Activated B cell treated with CpG ODN at 0.5 μM for 24 hours (primary cell): ENCODE measurements at regions not wholly inside any gene's neighbourhood (a gene's known extent, or its start where the extent isn't known, plus 50 kb on each side); places are given as distances from the start of the nearest gene placed in this dataset.
"Not testable (repeated sequence)": the region's sequence is repeated elsewhere in the genome, so short reads cannot be mapped to it uniquely, and the experiment has no call there.

Experiments
- ATAC-seq: fragments of 200-7000 bp; cut with Tn5 transposase; one replicate; pipeline ENCODE4 v1.10.0; 2021; ENCODE audit warnings: low read depth, mild to moderate bottlenecking, moderate library complexity
- CTCF ChIA-PET: fragments of 350-600 bp; sonication (Branson Sonifier 250); formaldehyde crosslinking; loops from one replicate; lab custom pipeline; 2021; ENCODE audit warnings: antibody characterized with exemption; lab: Charles Lee
- POLR2A ChIA-PET: fragments of 350-600 bp; sonication (Branson Sonifier 250); formaldehyde crosslinking; loops from one replicate; lab custom pipeline; 2021; ENCODE audit warnings: antibody characterized with exemption; lab: Charles Lee
- DNase-seq: peaks from one replicate; pipeline ENCODE4 v3.0.0; 2022
- H3K27ac Mint-ChIP-seq: one replicate; pipeline ENCODE4 v1.8.0; 2020; ENCODE audit warnings: mixed read lengths
- H3K27me3 Mint-ChIP-seq: one replicate; pipeline ENCODE4 v1.8.0; 2021; ENCODE audit warnings: mixed read lengths
- H3K36me3 Mint-ChIP-seq: one replicate; pipeline ENCODE4 v1.8.0; 2021; ENCODE audit warnings: low read depth, mixed read lengths
- H3K4me1 Mint-ChIP-seq: one replicate; pipeline ENCODE4 v1.8.0; 2021; ENCODE audit warnings: mixed read lengths
- H3K4me3 Mint-ChIP-seq: one replicate; pipeline ENCODE4 v1.8.0; 2020; ENCODE audit warnings: mild to moderate bottlenecking, mixed read lengths
- H3K9me3 Mint-ChIP-seq: one replicate; pipeline ENCODE4 v1.8.0; 2020; ENCODE audit warnings: mixed read lengths
- CTCF ChIP-seq: fragments of 200-600 bp; IDR thresholded peaks from one replicate; pipeline ENCODE4 v1.8.0; 2022; ENCODE audit warnings: antibody characterized with exemption, mild to moderate bottlenecking
- intact Hi-C: fragments of 100-400 bp; cut with micrococcal nuclease; formaldehyde crosslinking; loops from one replicate; pipeline ENCODE4 v1.15.1; 2024

DNA sequence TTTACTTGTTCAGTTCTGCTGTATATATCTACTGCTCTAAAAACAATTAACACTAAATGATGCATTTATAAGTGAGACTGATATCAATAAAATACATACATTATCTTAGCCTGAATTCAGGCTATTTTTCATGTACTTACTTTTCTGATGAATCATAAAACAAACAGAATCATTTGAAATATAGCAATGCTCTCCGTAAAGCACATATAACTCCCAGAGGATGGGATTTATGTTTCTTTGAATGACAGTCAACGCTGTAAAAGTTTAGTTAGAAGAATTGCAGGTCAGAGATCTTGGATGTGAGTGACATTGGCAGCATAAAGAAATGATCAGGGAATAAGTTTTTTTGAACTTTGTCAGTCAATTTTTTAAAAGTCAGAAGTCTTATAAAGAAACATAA, 740.2 kb upstream of the NOVA1 start:
- no peaks in the 10 kb centered on the region for H3K27me3 Mint-ChIP-seq
- DNase-seq = no peak

GRCh38 chr14:27363036-27363435, 765.2 kb upstream of the NOVA1 start:
- H3K9me3 Mint-ChIP-seq, ATAC-seq, CTCF ChIA-PET, POLR2A ChIA-PET, DNase-seq, H3K4me1 Mint-ChIP-seq, H3K4me3 Mint-ChIP-seq, H3K27ac Mint-ChIP-seq, H3K27me3 Mint-ChIP-seq, H3K36me3 Mint-ChIP-seq, intact Hi-C loops: not testable (repeated sequence)

More for the DNA sequence above, 740.2 kb upstream of the NOVA1 start:
- Mint-ChIP-seq H3K36me3 (no peaks in the 10 kb centered on the region), H3K27ac (no peak overlapping the region), H3K4me1 (no peaks in the 10 kb centered on the region), H3K4me3 (no peak overlapping the region), H3K9me3 (peaks cover 14% of the 10 kb centered on the region)
- intact Hi-C loops = no loop called here
- TF ChIP-seq CTCF = no peak
- no peak for ATAC-seq
- ChIA-PET CTCF (no interaction called here), POLR2A (no interaction called here)

- intact Hi-C loops = no loop called here
- ATAC-seq (no peak), DNase-seq (no peak)
- TF ChIP-seq CTCF = no peak
- H3K4me1 Mint-ChIP-seq = no peaks in the 10 kb centered on the region
- H3K9me3 Mint-ChIP-seq = peaks cover 3% of the 10 kb centered on the region
- H3K36me3 Mint-ChIP-seq = no peaks in the 10 kb centered on the region
- H3K27me3 Mint-ChIP-seq = no peaks in the 10 kb centered on the region
- ChIA-PET CTCF (no interaction called here), POLR2A (no interaction called here)
- H3K27ac Mint-ChIP-seq = no peak overlapping the region
- no peak overlapping the region for H3K4me3 Mint-ChIP-seq
These were observed 768.8 kb upstream of the NOVA1 start for GRCh38 chr14:27366596-27366995.

DNA sequence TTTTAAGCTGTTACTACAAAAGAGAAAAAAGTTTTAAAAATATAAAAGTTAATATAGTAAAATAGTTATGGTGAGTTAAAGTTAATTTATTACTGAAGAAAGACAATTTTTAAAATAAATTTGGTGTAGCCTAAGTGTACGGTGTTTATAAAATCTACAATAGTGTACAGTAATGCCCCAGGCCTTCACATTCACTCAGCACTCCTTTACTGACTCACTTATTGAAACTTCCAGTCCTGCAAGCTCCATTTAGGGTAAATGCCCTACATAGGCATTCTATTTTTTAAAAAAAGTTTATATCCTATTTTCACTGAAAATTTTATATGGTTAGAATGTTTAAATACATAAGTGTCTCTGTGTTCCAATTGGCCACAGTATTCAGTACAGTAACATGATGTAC, 769.5 kb upstream of the NOVA1 start:
- no peak overlapping the region for H3K4me3 Mint-ChIP-seq
- DNase-seq = no peak
- POLR2A ChIA-PET = no interaction called here
- H3K27ac Mint-ChIP-seq = no peak overlapping the region
- peaks cover 3% of the 10 kb centered on the region for H3K9me3 Mint-ChIP-seq
- no peak for ATAC-seq
- intact Hi-C loops = no loop called here
- no peaks in the 10 kb centered on the region for H3K4me1 Mint-ChIP-seq
- no peak for TF ChIP-seq CTCF
- CTCF ChIA-PET = no interaction called here
- no peaks in the 10 kb centered on the region for H3K27me3 Mint-ChIP-seq
- H3K36me3 Mint-ChIP-seq = no peaks in the 10 kb centered on the region

GRCh38 chr14:27370074-27370473, 772.2 kb upstream of the NOVA1 start:
- Mint-ChIP-seq H3K36me3 (no peaks in the 10 kb centered on the region), H3K27me3 (no peaks in the 10 kb centered on the region), H3K4me1 (no peaks in the 10 kb centered on the region), H3K4me3 (no peak overlapping the region), H3K9me3 (peaks cover 3% of the 10 kb centered on the region), H3K27ac (no peak overlapping the region)
- ChIA-PET POLR2A (no interaction called here), CTCF (no interaction called here)
- no peak for TF ChIP-seq CTCF
- intact Hi-C loops = no loop called here
- DNase-seq (no peak), ATAC-seq (no peak)

DNA sequence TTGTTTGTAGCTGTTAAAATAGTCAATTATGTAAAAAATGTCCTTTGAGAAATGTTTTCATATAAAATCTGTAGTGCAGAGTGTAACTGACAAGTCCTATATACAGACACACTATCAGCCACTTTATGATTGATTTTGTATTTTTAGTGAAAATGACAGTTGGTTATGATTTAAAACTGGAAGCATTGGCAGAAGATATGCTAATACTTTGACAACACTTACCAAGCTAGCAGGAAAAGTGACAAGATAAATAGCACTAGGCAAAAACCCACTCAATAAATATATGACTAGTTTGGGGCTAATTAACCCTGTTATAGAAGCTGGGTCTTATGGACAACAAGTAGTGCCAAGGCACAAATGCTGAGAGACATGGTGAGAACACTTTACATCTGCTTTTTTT, 772.9 kb upstream of the NOVA1 start:
- DNase-seq (no peak), ATAC-seq (no peak)
- Mint-ChIP-seq H3K27me3 (no peaks in the 10 kb centered on the region), H3K27ac (no peak overlapping the region), H3K4me3 (no peak overlapping the region), H3K9me3 (peaks cover 3% of the 10 kb centered on the region), H3K4me1 (no peaks in the 10 kb centered on the region), H3K36me3 (no peaks in the 10 kb centered on the region)
- CTCF ChIA-PET = no interaction called here
- intact Hi-C loops = no loop called here
- POLR2A ChIA-PET = no interaction called here
- TF ChIP-seq CTCF = no peak
